MG63 (cell line): ENCODE measurements at regions not wholly inside any gene's neighbourhood (a gene's known extent, or its start where the extent isn't known, plus 50 kb on each side); places are given as distances from the start of the nearest gene placed in this dataset.

ENCODE experiments used
- DNase-seq: peaks from one replicate; pipeline ENCODE4 v3.0.0-alpha.2; 2020
- H3K27me3 ChIP-seq: fragments of 250-450 bp; sonication (Bioruptor Pico); 2 replicates; pipeline ENCODE4 v1.5.1; 2020; ENCODE audit warnings: mild to moderate bottlenecking, moderate library complexity
- H3K36me3 ChIP-seq: fragments of 250-450 bp; sonication (Bioruptor Pico); 2 replicates; pipeline ENCODE4 v1.5.1; 2020; ENCODE audit warnings: mild to moderate bottlenecking, moderate library complexity
- H3K4me3 ChIP-seq: fragments of 250-450 bp; sonication (Bioruptor Pico); 2 replicates; pipeline ENCODE4 v1.5.1; 2020; ENCODE audit warnings: mild to moderate bottlenecking, moderate library complexity
- H3K9me3 ChIP-seq: fragments of 250-450 bp; sonication (Bioruptor Pico); 2 replicates; pipeline ENCODE4 v1.5.1; 2020; ENCODE audit warnings: mild to moderate bottlenecking, moderate library complexity

GRCh38 chr3:150223558-150223957 is 184.5 kb upstream of the TSC22D2 start:
- Histone ChIP-seq H3K9me3 (no peaks in the 10 kb centered on the region), H3K27me3 (no peaks in the 10 kb centered on the region), H3K4me3 (no peak overlapping the region), H3K36me3 (no peaks in the 10 kb centered on the region)
- DNase-seq = no peak

- H3K4me3 ChIP-seq = no peak overlapping the region
- H3K9me3 ChIP-seq = peaks cover 5% of the 10 kb centered on the region
- no peak for DNase-seq
- H3K36me3 ChIP-seq = no peaks in the 10 kb centered on the region
- H3K27me3 ChIP-seq = no peaks in the 10 kb centered on the region
These were observed 185.2 kb upstream of the TSC22D2 start for GRCh38 chr3:150222691-150223489.

DNA sequence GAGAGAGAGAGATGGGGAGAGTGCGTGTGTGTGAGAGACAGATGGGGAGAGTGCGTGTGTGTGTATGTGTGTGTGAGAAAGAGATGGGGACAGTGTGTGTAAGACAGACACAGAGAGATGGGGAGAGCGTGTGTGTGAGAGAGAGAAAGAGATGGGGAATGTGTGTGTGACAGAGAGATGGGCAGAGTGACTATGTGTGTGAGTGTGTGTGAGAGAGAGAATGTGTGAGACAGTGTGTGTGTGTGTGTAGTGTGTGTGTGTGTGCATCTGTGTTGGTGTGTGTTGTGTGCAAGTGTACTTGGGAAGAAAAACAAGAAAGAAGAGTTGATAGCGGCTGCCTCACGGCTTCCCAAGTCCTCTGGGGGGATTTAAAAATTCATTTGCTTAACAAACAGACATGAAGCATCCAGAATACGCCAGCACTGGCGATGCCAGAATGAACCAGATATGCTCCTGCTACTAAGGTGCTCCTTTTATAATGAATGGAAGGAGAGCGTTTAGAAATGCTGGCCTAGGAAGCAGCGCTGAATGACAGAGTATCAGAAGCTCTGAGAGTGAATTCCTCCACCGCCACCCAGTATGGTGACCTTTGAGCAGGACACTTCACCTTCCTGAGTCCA is 186.1 kb upstream of the TSC22D2 start:
- no peaks in the 10 kb centered on the region for H3K27me3 ChIP-seq
- no peak for DNase-seq
- peaks cover 9% of the 10 kb centered on the region for H3K9me3 ChIP-seq
- no peak overlapping the region for H3K4me3 ChIP-seq
- H3K36me3 ChIP-seq = no peaks in the 10 kb centered on the region

DNA sequence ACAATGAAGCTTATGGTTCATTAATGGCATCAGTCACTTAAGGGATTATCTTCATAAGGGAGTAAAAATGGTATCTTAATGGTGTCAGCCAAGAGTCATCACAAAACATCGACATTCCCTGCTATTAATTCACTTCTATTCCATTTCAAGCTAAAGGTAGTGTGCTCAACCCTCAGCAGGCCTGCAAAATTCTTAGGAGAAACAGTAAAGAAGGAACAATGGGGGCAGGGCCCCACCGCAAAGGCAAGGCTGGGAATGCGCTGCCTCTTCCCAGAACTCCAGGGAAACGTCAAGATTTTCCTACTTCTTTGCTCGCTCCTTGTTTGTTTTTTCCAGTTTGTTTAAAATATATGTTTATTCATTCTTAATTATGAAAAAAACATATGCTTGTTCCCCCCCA is 187.3 kb upstream of the TSC22D2 start:
- Histone ChIP-seq H3K9me3 (peaks cover 9% of the 10 kb centered on the region), H3K27me3 (no peaks in the 10 kb centered on the region), H3K36me3 (no peaks in the 10 kb centered on the region), H3K4me3 (peak overlapping the region; percentile 18; the same call in 1 of the 2 replicates)
- DNase-seq = no peak

- Histone ChIP-seq H3K36me3 (no peaks in the 10 kb centered on the region), H3K9me3 (peaks cover 9% of the 10 kb centered on the region), H3K4me3 (no peak overlapping the region), H3K27me3 (no peaks in the 10 kb centered on the region)
- DNase-seq = no peak
These were observed 188.1 kb upstream of the TSC22D2 start for GRCh38 chr3:150220041-150220440.

DNA sequence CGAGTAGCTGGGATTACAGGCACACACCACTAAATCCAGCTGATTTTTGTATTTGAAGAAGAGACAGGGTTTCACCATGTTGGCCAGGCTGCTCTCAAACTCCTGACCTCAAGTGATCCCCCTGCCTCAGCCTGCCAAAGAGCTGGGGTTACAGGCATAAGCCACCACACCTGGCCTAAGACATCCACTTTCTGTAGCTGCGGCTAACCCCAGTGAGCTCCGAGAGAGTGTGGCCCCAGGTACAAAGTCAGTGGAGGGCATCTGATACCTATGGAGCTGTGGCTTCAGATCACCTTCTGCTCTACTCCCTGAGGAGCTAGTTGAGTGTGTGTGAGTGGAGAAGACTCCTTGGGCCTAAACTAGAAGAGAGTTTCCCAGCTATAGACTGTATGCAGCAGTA is 189.3 kb upstream of the TSC22D2 start:
- Histone ChIP-seq H3K4me3 (no peak overlapping the region), H3K36me3 (no peaks in the 10 kb centered on the region), H3K27me3 (no peaks in the 10 kb centered on the region), H3K9me3 (peaks cover 9% of the 10 kb centered on the region)
- no peak for DNase-seq

DNA sequence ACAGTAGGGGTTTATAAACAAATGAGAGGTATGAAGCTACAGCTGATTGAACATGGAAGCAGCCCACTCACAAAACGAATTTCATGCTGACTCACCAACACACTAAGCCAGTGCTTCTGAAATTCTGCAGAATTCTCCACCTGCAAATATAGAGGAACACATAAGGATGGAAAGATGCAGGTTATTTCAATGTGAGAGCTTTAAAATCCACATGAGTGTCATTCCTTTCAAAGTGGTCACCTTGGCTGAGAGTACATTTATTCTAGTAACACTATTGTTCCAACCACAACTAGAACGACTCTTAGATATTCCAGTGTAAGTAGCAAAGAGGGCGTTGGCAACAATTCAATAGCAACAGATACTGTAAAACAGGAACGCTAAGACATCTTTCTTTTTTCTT is 189.9 kb upstream of the TSC22D2 start:
- DNase-seq = no peak
- no peaks in the 10 kb centered on the region for H3K36me3 ChIP-seq
- peaks cover 9% of the 10 kb centered on the region for H3K9me3 ChIP-seq
- no peaks in the 10 kb centered on the region for H3K27me3 ChIP-seq
- H3K4me3 ChIP-seq = no peak overlapping the region

DNA sequence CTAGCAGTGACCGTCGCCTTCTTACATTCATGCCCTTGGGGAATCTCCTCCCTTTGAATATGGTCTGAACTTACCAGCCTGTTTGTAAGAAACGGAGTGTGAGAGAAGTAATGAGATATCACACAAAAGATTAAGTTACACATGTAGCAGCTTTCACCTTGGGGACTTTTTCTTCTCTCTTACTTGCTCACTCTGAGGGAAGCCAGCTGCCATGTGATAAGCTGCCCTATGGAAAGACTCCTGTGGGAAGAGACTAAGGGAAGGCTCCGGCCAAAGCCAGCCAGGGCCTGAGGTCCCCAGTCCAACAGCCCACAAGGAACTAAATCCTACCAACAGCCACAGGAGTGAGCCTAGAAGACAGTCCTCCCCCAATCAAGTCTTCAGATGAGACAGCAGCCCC is 190.4 kb upstream of the TSC22D2 start:
- Histone ChIP-seq H3K4me3 (no peak overlapping the region), H3K27me3 (no peaks in the 10 kb centered on the region), H3K36me3 (no peaks in the 10 kb centered on the region), H3K9me3 (peaks cover 9% of the 10 kb centered on the region)
- no peak for DNase-seq

- Histone ChIP-seq H3K36me3 (no peaks in the 10 kb centered on the region), H3K9me3 (peaks cover 9% of the 10 kb centered on the region), H3K4me3 (no peak overlapping the region), H3K27me3 (no peaks in the 10 kb centered on the region)
- no peak for DNase-seq
These were observed 191.1 kb upstream of the TSC22D2 start for GRCh38 chr3:150216866-150217600.

GRCh38 chr3:150216041-150216811 is 191.9 kb upstream of the TSC22D2 start:
- Histone ChIP-seq H3K4me3 (no peak overlapping the region), H3K9me3 (peaks cover 9% of the 10 kb centered on the region), H3K36me3 (no peaks in the 10 kb centered on the region), H3K27me3 (no peaks in the 10 kb centered on the region)
- DNase-seq = peak; percentile 93

DNA sequence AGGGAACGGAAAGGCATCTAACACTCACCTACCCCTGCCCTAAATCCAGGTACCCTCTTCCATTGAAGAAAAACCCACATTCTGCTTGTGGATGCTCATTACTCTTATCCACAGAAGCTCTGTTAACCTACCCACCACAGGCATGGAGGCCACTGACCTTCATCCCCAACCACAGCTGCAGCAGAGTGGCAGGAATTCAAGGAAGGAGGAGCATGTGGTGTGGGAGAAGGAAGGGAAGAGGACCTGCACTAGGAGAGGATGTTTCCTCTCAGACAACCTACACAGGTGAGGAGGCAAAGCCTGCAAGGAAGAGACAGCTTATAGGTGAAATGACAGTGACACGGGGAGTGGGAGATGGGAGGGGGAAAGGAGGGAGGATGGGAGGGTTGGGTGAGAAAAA is 192.5 kb upstream of the TSC22D2 start:
- no peaks in the 10 kb centered on the region for H3K36me3 ChIP-seq
- no peak overlapping the region for H3K4me3 ChIP-seq
- H3K9me3 ChIP-seq = peaks cover 9% of the 10 kb centered on the region
- no peak for DNase-seq
- no peaks in the 10 kb centered on the region for H3K27me3 ChIP-seq

- Histone ChIP-seq H3K27me3 (no peaks in the 10 kb centered on the region), H3K4me3 (no peak overlapping the region), H3K36me3 (no peaks in the 10 kb centered on the region), H3K9me3 (peaks cover 9% of the 10 kb centered on the region)
- no peak for DNase-seq
These were observed 194.5 kb upstream of the TSC22D2 start for GRCh38 chr3:150213577-150213976.

GRCh38 chr3:150210461-150211110 is 197.5 kb upstream of the TSC22D2 start:
- H3K36me3 ChIP-seq = no peaks in the 10 kb centered on the region
- no peaks in the 10 kb centered on the region; the same call in 1 of the 2 replicates for H3K9me3 ChIP-seq
- no peak overlapping the region for H3K4me3 ChIP-seq
- DNase-seq = no peak
- H3K27me3 ChIP-seq = no peaks in the 10 kb centered on the region

DNA sequence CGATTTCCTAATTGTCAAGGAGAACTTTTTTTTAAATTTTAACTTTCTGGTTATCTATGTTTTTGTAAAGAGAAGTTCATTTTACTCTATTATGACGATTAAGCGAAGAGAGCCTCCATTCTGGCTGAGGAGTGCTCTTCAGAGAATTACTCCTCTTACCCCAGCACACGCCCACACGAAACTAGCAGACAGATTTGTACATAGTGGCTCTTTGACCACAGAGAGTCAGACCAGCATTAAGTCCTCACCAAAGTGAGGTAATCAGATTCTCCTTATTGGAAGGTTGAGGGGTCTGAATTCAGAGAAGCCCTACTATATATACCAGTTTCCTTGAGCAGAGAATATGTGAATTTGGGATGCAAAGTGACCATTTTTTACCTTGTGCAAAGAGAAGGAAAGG is 204.8 kb upstream of the TSC22D2 start:
- Histone ChIP-seq H3K27me3 (no peaks in the 10 kb centered on the region; the same call in 1 of the 2 replicates), H3K36me3 (no peaks in the 10 kb centered on the region), H3K4me3 (no peak overlapping the region), H3K9me3 (no peaks in the 10 kb centered on the region)
- DNase-seq = no peak

DNA sequence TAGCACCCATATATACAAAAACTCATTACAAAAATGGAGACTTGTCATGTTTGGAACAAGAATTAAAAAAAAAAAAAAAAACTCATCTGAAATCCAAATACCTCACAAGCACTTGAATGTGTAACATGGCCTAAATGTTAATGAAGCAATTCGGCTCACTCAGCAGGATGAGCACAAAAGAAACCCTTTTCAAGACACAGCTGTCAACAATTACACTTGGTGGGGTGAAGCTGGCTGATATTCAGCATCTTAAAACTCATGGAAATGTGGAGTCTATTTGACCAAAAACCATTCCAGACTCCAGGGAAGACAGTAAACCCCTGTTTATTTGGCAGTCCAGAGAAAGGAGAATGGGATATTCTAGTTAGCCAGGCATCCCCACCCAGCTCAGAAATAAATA is 205.4 kb upstream of the TSC22D2 start:
- no peak for DNase-seq
- no peak overlapping the region for H3K4me3 ChIP-seq
- H3K27me3 ChIP-seq = no peaks in the 10 kb centered on the region; the same call in 1 of the 2 replicates
- no peaks in the 10 kb centered on the region for H3K36me3 ChIP-seq
- peaks cover 5% of the 10 kb centered on the region for H3K9me3 ChIP-seq

- Histone ChIP-seq H3K27me3 (no peaks in the 10 kb centered on the region), H3K9me3 (peaks cover 9% of the 10 kb centered on the region), H3K4me3 (no peak overlapping the region), H3K36me3 (no peaks in the 10 kb centered on the region)
- no peak for DNase-seq
These were observed 213.1 kb upstream of the TSC22D2 start for GRCh38 chr3:150194957-150195356.
